ENCODE measurements at regions not wholly inside any gene's neighbourhood (a gene's known extent, or its start where the extent isn't known, plus 50 kb on each side); places are given as distances from the start of the nearest gene placed in this dataset.
"Not testable (repeated sequence)": the region's sequence is repeated elsewhere in the genome, so short reads cannot be mapped to it uniquely, and the experiment has no call there.

DNA sequence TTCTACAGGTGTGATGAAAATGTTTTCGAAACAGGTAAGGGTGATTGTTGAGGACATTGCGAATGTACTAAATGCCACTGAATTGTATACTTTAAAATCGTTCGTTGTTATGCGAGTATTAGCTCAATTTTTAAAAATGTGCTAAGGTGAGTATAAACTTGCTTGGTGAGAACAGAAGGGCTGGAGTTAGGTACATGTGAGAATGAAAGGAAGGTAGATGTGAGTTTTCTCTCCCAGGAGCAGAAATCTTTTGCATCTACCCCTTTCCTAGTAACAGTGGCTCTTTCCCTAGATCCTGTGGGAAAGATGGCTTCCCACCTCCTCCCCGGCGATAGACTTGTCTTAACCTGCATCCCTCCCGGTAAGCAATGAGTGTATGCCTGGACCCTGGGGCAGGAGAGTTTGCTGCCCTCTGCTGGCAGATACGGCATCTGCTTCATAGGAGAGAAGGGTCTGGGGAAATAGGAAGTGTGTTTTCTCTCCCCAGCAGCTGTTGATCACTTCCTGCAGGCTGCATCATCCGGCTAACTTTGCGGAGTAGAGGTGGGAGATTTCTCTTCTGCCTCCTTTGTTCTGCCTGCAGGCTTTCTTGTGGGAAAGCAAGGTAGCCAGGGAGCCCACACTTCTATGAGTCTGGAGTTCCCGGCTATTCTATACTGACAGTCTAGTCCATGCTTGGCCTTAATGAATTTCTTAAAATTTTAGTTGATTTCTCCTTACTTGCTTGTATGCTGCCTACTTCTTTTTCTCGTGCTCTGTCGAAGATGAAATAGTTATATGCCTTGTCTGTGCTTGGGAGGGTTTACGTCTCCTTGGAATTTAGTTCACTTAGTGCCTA, 373.3 kb upstream of the SEMA6A start:
- ATAC-seq: peak; percentile 63
- intact Hi-C loops (cut with DNase I): loop anchor here (1.0 to 10.0 kb wide), 4 partner anchors 156 to 813 kb away; no protein-coding TSS in a partner anchor
- peak; percentile 67 for DNase-seq (ENCODE audit: missing footprints)

DNA sequence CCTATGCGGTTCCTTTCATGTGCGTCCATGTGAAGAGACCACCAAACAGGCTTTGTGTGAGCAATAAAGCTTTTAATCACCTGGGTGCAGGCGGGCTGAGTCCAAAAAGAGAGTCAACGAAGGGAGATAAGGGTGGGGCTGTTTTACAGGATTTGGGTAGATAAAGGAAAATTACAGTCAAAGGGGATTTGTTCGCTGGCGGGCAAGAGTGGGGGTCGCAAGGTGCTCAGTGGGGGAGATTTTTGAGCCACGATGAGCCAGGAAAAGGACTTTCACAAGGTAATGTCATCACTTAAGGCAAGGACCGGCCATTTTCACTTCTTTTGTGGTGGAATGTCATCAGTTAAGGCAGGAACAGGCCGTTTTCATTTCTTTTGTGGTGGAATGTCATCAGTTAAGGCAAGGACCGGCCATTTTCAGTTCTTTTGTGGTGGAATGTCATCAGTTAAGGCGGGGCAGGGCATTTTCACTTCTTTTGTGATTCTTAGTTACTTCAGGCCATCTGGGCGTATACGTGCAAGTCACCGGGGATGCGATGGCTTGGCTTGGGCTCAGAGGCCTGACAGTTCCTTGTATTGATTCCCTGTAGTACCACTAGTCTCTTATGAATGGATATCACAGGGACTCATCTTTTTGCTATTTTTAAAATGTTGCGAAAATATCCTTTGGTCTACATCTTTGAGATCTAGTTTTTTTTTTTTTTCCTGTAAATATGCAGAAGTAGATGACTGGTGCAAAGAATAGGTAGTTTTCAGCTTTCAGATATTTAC, 371.2 kb upstream of the SEMA6A start:
- intact Hi-C loops (cut with DNase I): loop anchor here (5.0 to 10.0 kb wide), 3 partner anchors 153 to 811 kb away; no protein-coding TSS in a partner anchor
- ATAC-seq; DNase-seq (ENCODE audit: missing footprints): not testable (repeated sequence)

DNA sequence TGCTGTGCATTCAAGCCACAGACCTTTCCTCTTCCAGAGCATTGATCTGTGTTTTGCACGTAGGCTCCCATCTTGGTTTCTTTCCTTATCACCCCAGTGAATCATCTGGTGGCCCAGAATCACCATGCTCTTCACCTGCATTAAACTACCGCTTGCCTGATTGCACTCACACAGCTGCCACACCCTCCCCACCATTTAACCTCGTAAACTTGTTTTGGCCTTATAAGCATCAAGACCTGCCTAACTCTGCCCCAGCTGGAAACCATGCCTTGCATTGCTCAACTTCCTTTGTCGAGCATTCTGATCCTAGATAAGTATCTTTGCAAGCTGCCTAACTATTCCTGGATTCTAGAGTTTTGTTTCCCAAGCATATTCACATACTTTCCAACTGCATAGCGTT, 369.6 kb upstream of the SEMA6A start:
- no peak for ATAC-seq
- DNase-seq (ENCODE audit: missing footprints): no peak
- intact Hi-C loops (cut with DNase I): loop anchor here (10.0 kb wide), 1 partner anchor 809 kb away; no protein-coding TSS in a partner anchor

DNA sequence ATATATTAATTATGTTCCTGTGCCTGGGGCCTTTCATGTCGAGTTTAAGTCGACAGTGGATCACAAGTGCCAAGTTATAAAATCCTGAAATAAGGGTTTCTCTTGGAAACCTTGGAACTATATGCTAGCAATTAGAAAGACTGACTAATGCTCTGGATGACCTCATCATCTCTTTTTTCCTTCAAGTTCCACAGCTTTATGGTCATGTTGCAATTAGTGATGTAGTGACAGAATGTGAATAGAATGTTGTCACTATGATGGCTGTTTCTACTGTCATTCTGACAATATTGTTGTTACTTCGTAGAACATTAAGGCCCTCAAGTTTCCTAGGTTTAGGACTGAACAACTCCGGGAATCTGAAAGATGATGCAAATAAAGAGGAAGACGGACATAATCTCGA, 368.0 kb upstream of the SEMA6A start:
- intact Hi-C loops (cut with DNase I): loop anchor here (10.0 kb wide), 1 partner anchor 808 kb away; no protein-coding TSS in a partner anchor
- DNase-seq (ENCODE audit: missing footprints): no peak
- ATAC-seq: no peak

DNA sequence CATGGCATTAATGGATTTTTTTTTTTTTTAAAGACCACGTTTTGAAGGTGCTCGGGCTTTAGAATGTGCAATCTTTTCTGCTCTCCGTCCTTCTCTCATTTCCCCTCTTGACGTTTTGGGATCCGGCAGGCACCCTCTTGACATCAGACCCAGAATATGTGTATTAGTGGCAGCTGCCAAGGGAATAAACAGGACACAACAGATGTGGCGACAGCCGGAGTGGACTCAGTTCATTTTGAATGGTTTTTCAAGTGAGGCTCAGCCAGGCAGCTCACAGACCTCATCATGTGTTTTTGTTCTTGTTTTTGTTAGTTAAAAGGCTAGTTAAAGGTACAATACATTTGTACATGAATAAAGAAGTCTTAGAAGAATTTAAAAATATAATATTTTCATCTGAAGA, 365.0 kb upstream of the SEMA6A start:
- no peak for ATAC-seq
- intact Hi-C loops (cut with DNase I): loop anchor here (10.0 kb wide), 1 partner anchor 805 kb away; no protein-coding TSS in a partner anchor
- DNase-seq (ENCODE audit: missing footprints): no peak

DNA sequence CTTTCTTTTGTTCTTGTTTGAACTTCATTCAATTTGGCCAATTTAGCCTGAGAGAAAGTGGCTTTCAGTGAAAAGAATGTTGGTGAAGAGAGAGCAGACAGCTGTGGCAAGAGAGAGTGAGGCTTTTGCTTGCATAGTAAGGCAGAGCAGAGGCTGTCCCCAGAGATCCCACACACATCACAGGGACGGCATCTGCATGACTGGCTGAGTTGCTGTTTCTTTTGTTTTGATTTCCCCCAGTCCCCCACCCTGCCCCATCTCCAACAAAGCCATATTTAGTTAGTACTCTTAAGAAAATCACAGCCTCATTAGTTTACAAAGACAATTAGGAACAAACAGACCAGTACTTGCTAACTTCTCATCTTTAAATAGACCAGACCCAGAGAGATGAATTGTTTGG, 363.9 kb upstream of the SEMA6A start:
- intact Hi-C loops (cut with DNase I): no loop called here
- no peak for DNase-seq (ENCODE audit: missing footprints)
- no peak for ATAC-seq

DNA sequence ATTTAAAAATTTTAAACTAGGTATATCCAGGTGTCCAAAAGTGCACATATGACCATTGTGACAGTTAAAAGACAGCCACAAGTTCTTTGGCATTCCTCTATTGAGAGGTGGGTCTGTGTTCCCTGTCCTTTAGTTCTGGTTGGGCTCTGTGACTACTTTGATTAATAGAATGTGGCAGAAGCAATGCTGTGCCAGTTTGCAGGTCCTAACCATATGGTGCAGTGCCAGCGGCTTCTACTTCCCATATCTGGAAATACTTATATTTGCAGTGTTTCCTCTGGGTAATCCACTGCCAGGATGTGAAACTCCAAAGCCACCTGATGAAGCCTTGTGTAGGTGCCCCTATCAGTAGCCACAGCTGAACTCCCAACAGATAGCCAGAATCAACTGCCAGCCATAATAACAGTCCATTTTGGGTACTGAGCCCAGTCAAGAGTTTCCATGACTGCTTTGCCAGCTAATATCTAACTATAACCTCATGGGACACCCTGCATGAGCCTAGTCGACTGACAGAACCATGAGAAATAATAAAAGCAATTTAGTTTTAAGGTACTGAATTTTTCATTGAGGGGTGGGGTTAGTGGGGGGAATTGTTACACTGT, 361.0 kb upstream of the SEMA6A start:
- DNase-seq (ENCODE audit: missing footprints) (no peak), ATAC-seq (no peak)
- intact Hi-C loops (cut with DNase I): no loop called here

DNA sequence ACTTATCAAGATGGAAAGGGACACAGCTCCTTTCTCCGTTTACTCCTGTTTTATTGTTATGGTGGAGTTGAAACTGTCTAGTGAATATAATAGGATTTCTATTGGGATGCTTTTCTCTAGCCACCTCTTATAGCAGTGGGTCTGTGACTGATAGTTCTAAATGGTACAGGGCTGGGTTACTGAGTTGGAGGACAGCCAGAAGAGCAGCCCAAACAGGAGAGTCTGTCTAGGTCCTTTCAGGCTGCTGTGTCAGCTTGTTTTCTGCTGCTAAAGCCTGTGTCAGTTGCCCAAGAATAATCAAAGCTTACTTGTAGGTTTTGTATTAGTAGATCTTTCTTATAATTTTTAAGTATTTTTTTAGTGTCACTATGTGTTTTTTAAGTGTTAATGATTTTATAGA, 356.0 kb upstream of the SEMA6A start:
- ATAC-seq (no peak), DNase-seq (ENCODE audit: missing footprints) (no peak)
- intact Hi-C loops (cut with DNase I): no loop called here

DNA sequence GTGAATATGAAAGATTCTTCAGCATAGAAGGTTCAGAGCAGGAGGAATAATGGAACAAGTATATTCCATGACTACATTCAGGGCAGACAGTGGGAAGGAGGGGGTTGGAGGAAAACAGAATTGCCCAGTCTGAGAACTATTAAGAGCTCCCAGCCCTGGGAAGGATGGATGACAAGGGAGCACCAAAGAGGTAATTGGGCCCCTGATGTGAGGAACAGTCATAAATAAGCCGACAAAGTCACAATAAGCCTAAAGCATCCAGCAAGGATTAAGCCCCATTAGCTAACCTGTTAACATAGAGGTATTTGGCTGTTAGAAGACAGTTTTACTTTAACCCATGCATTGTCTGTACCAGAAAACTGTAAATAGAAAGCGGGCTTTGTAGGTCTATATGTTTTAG, 348.7 kb upstream of the SEMA6A start:
- no peak for DNase-seq (ENCODE audit: missing footprints)
- intact Hi-C loops (cut with DNase I): no loop called here
- no peak for ATAC-seq

DNA sequence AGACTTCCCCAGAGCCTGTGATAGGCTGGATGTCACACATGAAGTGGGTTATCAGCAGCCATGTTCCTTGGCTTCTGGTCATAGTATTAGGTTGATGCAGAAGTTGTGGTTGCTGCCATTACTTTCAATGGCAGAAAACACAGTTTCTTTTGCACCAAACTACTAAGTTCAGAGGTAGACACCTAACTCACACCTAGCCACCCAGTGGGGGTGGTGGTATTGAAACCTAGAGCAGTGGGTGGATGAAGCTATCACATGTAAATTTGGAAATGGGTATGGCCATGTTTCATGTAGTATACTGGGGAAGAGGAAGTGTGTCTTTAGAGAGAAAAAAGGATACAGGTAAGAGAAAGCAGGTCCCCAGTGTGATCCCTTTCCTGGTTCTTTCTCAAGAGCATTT, 347.9 kb upstream of the SEMA6A start:
- intact Hi-C loops (cut with DNase I): no loop called here
- no peak for ATAC-seq
- no peak for DNase-seq (ENCODE audit: missing footprints)

DNA sequence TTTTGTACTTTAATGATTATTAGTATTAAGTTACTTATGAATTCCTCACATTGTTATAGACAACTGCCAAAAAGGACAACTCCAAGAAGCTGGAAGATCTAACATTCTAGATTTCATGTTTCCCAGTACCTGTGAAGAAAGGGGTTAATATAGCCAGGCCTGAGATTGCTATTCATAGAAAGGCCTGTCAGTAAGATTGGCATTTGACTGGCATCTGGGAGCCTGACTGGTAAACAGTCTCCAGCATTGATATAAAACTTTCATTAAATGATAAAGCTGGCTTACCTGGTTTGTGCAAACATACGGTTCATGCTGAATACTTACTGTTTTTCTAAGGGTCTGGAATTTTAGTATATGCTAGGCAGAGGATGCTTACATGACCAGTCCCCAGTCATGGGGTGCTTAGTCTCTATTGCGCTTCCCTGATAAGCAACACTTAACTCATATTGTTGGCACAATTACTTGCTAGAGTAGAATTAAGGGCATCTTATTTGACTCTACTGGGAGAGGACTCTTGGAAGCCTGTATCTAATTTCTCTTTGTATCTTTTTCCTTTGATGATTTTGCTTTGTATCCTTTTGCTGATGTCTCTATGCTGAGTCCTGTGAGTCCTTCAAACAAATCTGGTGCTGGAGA, 340.4 kb upstream of the SEMA6A start:
- DNase-seq (ENCODE audit: missing footprints): no peak
- ATAC-seq: peak; percentile 44
- intact Hi-C loops (cut with DNase I): no loop called here

DNA sequence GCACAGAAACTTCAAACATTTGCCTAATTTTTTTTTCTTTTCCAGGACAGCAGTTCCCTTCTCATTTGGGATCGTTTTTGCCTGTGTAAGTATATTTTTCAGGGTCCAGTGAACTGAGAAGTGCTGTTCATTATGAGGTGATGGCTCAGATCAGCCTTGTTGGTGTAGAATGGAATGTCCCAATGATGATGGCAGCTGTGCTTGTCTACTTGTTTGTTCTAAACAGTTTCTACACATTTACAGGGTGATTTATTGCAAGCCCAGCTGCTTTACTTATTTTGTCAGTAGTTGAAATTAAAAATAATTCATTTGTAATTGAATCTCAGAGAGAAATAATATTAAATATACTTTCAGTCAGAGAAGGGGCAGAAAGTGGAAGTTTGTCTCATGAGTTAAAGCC, 337.6 kb upstream of the SEMA6A start:
- ATAC-seq (no peak), DNase-seq (ENCODE audit: missing footprints) (no peak)
- intact Hi-C loops (cut with DNase I): no loop called here

DNA sequence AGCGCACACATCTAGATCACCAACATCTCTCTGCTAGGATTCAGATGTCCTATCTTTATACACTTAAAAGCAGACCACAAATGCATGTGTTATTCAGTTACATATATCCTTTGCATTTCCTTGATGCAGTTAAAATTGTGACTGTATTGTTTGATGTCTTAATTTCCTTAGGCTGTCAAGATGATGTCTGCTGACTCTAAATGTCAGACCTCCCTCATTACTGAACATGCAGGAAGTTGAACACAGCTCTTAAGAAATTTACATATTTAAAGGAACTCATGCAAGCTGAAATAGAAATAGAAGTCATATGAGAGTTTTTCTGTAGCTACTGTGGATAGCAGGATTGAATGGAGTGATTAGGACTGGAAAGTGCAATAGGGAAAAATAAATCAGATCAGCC, 336.5 kb upstream of the SEMA6A start:
- intact Hi-C loops (cut with DNase I): no loop called here
- no peak for DNase-seq (ENCODE audit: missing footprints)
- no peak for ATAC-seq

DNA sequence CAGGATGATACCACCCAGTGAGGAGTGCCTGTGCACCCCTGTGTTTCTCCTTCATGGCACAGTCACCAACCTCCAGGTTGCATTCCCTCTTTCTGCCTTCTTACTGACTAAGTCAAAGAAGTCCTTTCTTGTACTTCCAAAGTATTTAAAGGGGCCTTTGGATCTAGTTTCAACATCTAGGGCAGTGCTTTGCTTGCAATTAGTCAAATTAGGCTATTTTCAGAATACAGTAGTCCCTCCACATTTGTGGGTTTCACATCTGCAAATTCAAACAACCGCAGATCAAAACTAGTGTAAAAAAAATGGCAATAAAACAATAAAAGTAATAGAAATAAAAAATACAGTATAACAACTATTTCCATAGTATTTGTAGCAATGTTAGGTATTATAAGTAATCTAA, 333.9 kb upstream of the SEMA6A start:
- DNase-seq (ENCODE audit: missing footprints): no peak
- no peak for ATAC-seq
- intact Hi-C loops (cut with DNase I): no loop called here

DNA sequence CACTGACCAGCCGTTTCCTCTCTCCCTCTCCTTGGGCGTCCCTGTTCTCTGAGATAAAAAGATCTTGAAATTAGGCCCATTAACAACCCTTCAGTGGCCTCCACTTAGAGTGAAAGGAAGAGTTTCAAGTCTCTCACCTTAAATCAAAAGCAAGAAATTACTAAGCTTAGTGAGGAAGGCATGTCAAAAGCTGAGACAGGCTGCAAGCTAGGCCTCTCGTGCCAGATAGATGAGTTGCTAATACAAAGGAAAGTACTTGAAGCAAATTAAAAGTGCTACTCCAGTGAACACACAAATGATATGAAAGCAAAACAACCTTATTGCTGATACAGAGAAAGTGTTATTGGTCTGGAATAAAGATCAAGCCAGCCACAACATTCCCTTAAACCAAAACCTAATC, 331.3 kb upstream of the SEMA6A start:
- intact Hi-C loops (cut with DNase I): no loop called here
- ATAC-seq: no peak
- DNase-seq (ENCODE audit: missing footprints): no peak

DNA sequence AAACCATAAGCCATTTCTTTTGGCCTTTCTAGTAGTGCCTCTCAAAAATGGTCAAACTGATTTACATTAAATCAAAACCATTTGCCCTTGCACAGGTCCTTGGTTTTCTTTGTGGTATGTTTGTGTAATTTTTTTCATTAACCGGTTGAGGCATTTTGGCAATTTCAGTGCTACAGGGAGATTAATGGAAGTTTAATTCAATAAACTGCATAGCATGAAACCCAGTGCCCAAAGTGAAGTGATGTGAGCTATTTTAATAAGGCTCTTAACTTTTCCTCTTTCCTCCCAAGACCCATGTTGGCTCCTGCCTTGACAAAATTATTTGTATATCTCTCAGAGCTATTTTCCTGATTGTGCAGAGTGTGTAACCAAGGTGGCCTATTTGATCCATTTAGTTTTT, 326.2 kb upstream of the SEMA6A start:
- DNase-seq (ENCODE audit: missing footprints) (no peak), ATAC-seq (no peak)
- intact Hi-C loops (cut with DNase I): no loop called here

DNA sequence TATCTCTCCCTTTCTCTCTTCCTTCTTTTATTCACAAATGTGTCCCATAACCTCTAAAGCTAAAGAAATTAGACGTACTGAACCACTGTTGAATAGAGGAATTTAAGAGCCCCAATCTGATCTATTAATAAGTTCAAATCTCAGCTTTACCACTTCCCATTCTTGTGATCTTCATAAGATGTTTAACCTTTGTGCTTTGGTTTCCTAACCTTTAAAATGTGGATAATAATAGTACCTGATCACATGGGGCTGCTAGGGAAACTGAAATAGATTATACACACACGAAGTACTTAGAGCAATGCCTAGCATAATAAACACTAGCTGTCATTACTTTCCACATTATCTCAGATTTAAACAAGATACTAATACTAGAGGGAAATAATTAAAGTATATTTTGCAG, 324.3 kb upstream of the SEMA6A start:
- DNase-seq (ENCODE audit: missing footprints) (no peak), ATAC-seq (no peak)
- intact Hi-C loops (cut with DNase I): no loop called here

DNA sequence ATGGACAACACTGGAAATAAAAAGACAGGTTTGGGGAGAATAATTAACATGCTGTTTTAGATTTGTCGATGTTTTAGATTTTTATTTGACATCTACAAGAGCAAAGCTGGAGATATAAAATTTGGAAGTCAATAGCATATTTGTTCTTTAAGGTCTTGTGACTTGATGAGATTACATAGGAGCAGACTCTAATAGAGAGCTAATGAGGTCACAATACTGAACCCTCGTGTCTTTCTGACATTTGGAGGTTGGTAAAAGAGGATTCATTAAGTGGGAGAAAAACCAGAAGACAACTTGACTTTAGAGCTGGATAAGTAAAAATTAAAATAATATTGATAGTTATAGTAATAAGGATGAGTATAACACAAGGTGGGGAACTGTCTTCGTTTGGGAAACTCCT, 322.7 kb upstream of the SEMA6A start:
- intact Hi-C loops (cut with DNase I): no loop called here

DNA sequence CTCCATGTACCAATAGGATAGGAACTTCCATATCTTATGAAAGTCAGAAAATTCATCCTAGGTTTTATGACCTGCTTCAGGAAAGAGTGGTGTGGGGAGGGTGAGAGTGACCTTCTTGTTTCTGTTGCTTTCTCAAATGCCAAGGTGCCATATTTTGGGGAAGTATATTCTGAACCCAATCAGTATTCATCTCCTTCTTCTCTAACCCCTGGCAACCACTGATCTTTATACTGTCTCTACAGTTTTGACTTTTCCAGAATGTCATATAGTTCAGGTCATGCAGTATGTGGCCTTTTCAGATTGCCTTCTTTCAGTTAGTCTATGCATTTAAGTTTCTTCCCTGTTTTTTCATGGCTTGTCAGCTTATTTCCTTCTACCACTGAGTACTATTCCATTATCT, 321.4 kb upstream of the SEMA6A start:
- intact Hi-C loops (cut with DNase I): no loop called here
- ATAC-seq (no peak), DNase-seq (ENCODE audit: missing footprints) (no peak)

More for the DNA sequence above, 322.7 kb upstream of the SEMA6A start:
- no peak for ATAC-seq
- DNase-seq (ENCODE audit: missing footprints): no peak
